D341Med (cell line): ENCODE measurements at regions not wholly inside any gene's neighbourhood (a gene's known extent, or its start where the extent isn't known, plus 50 kb on each side); places are given as distances from the start of the nearest gene placed in this dataset.

Source experiments
- DNase-seq: peaks from one replicate; pipeline ENCODE4 v3.0.0; 2012; ENCODE audit warnings: low spot score

GRCh38 chr4:17170131-17170530 is 271.7 kb upstream of the LDB2 start:
- DNase-seq, result no peak

DNA sequence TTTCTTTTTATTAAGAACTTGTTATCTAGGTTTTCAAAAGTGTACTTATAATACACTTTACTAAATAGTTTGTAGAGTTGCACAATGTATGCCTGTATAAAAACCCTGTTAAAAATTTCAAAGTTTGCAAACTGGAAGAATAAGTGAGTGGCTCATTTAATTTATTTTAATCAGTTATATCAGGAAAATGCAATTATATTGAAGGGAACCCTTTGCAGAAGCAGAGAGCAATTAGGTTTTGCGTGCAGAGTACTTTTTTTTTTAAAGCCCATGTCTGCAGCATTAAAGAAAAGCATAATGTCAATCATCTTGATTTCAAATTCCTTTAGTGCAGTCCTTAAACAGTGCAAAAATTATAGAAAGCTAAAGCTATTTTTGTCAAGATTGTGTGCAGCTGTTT is 271.3 kb upstream of the LDB2 start:
- DNase-seq, result no peak

DNA sequence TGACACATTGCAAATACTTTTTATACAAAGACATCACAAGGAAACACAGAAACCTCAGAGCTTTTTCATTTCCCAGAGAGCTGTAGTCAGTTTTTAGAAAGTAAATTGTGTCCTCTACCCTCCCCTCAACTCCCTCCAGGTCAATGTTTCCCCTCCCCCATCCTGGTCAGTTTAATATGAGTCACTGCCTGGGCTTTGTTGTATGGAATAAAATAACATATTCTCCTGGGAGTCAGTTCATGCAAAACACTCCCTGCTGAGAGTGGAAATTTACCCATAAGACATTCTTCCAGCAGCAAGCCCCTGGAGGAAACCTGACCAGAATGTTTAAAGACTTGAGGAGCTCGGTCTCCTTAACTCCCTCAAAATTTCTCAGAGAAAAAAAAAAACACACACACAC is 270.1 kb upstream of the LDB2 start:
- DNase-seq, result no peak

DNA sequence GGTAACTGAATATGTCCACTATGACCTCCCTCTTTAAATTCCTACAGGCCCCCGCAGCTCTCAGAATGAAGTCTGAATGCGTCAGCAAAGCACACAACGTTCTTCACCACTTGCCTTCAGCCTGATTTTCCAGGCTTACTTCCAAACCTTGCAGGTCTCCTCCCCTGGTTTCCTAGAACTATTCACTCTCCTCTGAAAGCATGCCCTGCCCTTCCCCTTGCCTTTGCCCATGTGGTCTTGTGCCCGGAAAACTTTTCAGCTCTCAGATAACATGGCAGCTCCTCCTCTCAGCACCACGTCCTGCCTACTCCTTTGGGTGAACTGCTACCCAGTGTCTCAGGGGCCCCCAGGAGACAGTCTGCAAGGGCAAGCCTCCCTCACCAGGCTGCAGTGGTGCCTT is 268.5 kb upstream of the LDB2 start:
- no peak for DNase-seq

- no peak for DNase-seq
These were observed 266.8 kb upstream of the LDB2 start for GRCh38 chr4:17165286-17165685.

DNA sequence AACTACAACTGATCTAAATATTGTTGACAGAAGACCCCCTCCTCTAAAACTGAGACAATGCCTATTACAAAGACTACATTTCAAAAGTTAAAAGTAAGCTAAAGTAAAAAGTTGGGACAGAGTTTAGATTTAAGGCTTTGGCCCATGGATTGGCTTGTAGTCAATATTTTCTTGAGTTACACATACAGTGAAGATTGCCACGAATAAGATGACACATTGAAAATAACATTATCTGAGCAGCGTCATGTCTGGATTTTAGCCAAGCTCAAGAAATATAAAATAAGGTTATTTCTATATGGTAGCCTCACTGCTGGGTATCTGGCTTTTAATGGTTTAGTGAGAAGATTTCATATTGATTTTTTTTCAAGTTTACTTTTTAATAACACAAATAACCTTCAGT is 266.2 kb upstream of the LDB2 start:
- no peak for DNase-seq

DNA sequence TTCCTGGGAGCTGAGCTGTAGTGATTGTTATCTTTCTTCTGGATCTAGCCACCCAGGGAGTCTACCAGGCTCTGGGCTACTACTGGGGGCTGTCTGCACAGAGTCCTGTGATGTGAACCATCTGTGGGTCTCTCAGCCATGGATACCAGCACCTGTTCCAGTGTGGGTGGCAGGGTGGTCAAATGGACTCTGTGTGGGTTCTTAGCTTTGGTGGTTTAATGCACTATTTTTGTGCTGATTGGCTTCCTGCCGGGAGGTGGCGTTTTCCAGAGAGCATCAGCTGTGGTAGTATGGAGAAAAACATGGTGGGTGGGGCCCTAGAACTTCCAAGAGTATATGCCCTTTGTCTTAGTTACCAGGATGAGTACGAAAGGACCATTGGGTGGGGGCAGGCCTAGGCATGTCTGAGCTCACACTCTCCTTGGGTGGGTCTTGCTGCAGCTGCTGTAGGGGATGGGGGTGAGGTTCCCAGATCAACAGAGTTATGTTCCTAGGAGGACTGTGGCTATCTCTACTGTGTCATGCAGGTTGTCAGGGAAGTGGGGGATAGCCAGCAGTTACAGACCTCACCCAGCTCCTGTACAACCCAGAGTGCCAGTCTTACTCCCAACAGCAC is 264.8 kb upstream of the LDB2 start:
- no peak for DNase-seq

GRCh38 chr4:17157304-17157703 is 258.9 kb upstream of the LDB2 start:
- no peak for DNase-seq

- DNase-seq, result no peak
These were observed 257.0 kb upstream of the LDB2 start for GRCh38 chr4:17155486-17155885.

- no peak for DNase-seq
These were observed 255.1 kb upstream of the LDB2 start for GRCh38 chr4:17153572-17153971.

- DNase-seq, result no peak
These were observed 254.6 kb upstream of the LDB2 start for GRCh38 chr4:17152941-17153540.

- DNase-seq, result no peak
These were observed 243.8 kb upstream of the LDB2 start for GRCh38 chr4:17142232-17142711.

DNA sequence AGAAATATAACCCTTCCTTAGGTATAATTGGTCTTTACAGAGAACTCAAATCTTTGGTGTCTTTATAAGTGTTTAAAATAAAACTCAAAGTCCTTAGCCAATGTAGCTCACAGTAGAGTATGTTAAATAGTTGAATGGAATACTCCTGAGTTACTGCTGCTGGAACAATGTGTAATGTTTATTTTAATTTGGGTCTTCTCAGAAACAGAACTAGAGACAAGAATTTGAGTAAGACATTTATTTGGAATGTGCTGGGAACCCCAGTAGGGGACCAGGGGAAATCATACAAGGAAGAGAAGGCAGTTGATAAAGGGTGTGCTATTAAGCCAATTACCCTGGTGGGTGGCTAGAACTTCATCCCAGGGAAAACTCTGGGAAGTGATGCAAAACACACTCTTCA is 240.4 kb upstream of the LDB2 start:
- no peak for DNase-seq

DNA sequence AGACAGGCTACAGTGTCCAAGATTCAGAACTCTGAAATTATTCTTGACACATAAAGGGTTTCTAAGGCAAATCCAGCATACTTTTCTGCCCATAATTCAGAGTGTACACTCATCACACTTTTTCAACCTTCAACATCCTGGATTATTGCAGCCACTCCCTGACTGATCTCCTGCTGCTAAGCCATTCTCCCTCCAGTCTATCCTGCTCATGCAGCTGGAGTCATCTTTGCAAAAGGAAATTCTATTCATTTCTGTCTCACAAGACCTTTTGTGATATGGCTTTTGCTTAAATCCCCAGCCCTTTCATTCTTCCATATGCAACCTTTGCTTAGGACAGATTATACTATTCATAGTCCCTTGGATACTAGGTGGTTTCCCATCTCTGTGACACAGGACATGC is 236.1 kb upstream of the LDB2 start:
- no peak for DNase-seq

DNA sequence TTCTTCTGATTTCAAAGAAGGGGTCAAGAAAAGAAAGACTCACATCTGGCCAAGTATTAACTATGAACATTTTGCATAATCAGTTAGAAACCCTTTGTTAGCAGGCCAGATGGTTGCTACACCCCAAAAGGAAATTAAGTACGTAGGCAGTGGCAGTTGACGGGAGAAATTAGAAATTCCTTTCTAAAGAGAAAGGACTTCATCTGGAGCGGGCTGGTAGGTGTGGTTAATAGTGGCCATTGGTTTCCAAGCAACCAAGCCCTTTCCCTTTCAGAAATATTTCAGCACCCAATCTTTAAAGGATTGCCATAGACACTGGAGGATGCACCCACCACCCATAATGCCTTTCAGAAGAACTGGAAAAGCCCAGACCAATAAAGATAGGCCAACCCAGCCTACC is 235.7 kb upstream of the LDB2 start:
- no peak for DNase-seq

- no peak for DNase-seq
These were observed 233.8 kb upstream of the LDB2 start for GRCh38 chr4:17132226-17132625.

DNA sequence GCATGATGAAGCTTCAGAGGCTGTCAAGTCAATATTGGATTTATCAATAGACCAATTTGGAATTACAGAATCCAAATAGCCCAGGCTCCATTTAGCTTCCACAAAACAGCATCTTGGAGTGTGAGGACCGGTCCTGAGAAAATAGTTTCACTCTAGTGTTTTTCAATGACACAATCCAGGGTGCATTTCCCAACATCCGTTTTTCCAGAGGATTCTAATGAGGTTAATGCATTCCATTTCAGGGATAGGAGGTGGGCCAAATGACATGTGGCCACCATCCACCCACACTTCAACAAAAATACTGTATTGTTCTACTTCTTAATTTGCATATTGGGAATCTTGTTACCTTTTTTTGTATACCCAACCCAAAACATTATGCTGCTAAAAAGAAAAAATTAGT is 229.8 kb upstream of the LDB2 start:
- DNase-seq, result no peak

DNA sequence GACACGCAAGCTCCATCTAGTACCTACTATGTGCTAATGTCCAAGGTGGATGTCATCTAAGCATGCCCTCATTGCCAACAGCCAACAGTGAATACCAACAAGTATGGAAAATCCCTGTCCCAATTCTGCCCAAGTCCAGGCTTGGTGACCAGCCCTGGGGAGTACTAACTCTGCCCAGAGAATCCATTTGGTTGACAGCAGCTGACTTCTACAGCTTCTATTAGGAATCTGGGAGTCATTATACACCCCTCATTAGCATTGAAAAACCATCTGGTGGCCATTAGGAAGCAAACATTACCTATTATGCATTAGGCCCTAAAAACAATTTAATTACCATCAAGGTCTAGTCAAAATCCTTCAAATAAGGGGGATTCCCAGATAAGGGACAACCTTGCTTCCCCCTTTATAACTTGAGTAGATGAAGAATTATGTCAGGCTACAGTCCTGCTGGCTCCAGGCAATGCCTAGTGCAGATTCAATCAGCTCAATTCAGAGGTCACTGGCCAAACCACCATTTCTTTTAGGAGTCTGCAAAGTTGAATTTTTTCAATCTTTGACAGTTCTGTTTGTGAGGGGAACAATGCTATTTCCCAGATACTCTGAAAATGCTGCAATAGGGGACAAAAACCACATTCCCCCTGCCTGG is 228.0 kb upstream of the LDB2 start:
- no peak for DNase-seq

DNA sequence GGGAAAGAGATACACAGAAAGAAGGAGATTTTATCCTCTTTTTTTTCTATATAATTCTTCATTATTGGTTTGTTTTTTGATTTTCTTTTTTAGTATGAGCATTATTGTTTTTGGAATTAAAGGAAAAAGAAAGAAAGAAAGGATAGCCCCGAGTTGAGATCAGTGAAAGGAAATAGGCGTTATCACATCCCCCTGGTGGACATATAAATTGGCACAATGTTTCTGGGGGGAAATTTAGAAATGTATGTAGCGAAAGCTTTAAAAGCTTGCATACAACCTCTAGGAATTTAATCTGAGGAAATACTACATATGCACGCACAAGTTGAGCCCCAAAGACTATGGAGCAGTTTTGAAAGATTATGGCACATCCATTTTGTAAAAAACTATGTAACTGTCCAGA is 226.3 kb upstream of the LDB2 start:
- DNase-seq, result no peak

GRCh38 chr4:17120761-17121160 is 222.3 kb upstream of the LDB2 start:
- DNase-seq, result no peak

- no peak for DNase-seq
These were observed 219.3 kb upstream of the LDB2 start for GRCh38 chr4:17117746-17118145.

GRCh38 chr4:17115583-17115982 is 217.1 kb upstream of the LDB2 start:
- DNase-seq, result no peak

- no peak for DNase-seq
These were observed 213.8 kb upstream of the LDB2 start for GRCh38 chr4:17112292-17112659.

DNA sequence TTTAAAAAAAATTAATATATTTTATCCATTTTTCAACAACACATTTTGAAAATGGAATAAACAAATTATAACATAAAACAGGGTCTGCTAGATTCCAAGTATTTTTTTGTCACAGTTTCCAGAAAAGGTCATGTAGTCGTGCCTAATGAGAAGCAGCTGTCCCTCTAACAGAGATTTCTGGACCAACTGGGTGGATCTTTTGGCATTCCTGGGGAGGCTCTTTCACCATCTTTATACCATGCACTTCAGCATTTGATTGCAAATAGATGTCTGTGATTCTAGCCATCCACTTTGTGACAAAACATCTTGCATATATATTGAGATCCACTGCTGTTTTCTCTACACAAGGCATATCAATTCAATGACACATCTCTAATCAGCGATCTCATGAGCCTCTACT is 210.7 kb upstream of the LDB2 start:
- DNase-seq, result no peak
